HL-60 (cell line): ENCODE measurements at regions not wholly inside any gene's neighbourhood (a gene's known extent, or its start where the extent isn't known, plus 50 kb on each side); places are given as distances from the start of the nearest gene placed in this dataset.

Experiments used
- DNase-seq, 2 experiments: peaks; one replicate each; pipeline ENCODE4 v3.0.0-alpha.2; 2010 to 2020; ENCODE audit warnings: low read depth in 1 of 2, low spot score in 1 of 2
- H3K27ac ChIP-seq: fragments of 250-450 bp; sonication (Bioruptor Pico); replicated peaks from 2 replicates; pipeline ENCODE4 v1.5.1; 2020; ENCODE audit warnings: mild to moderate bottlenecking, moderate library complexity
- H3K27me3 ChIP-seq: fragments of 250-450 bp; sonication (Bioruptor Pico); 2 replicates; pipeline ENCODE4 v1.5.1; 2021; ENCODE audit warnings: mild to moderate bottlenecking, moderate library complexity; ENCODE audit not compliant: insufficient read depth, poor library complexity, severe bottlenecking
- H3K4me3 ChIP-seq: replicated peaks from 2 replicates; pipeline ENCODE4 v1.5.1; 2011; ENCODE audit warnings: mild to moderate bottlenecking, control low read depth, low read length; ENCODE audit not compliant: insufficient read depth
- GABPA ChIP-seq: IDR thresholded peaks from 2 replicates; pipeline ENCODE4 v1.6.1; 2012; ENCODE audit warnings: low read depth
- POLR2AphosphoS5 ChIP-seq: IDR thresholded peaks from 2 replicates; pipeline ENCODE4 v1.6.1; 2012; ENCODE audit warnings: low read depth
- REST ChIP-seq: IDR thresholded peaks from 2 replicates; pipeline ENCODE4 v1.6.1; 2012; ENCODE audit warnings: low read depth; ENCODE audit not compliant: insufficient replicate concordance
- SPI1 ChIP-seq: IDR thresholded peaks from 2 replicates; pipeline ENCODE4 v1.6.1; 2012; ENCODE audit warnings: low read depth, mild to moderate bottlenecking, borderline replicate concordance
- TF ChIP-seq, protein P1 (sequence below): IDR thresholded peaks from one replicate; pipeline ENCODE4 v1.5.1; 2011; ENCODE audit warnings: low read length, control low read depth, inconsistent platforms; ENCODE audit not compliant: insufficient read depth

GRCh38 chr12:114293073-114293472 lies 112.9 kb downstream of the TBX5 start:
- no peaks in the 10 kb centered on the region for H3K27me3 ChIP-seq
- H3K4me3 ChIP-seq: no peak overlapping the region
- TF ChIP-seq GABPA: no peak
- no peak overlapping the region for H3K27ac ChIP-seq
- DNase-seq: no peak

- Histone ChIP-seq H3K27ac (no peak overlapping the region), H3K4me3 (no peak overlapping the region), H3K27me3 (no peaks in the 10 kb centered on the region)
- no peak for DNase-seq
- no peak for TF ChIP-seq REST
- TF ChIP-seq, protein P1, sequence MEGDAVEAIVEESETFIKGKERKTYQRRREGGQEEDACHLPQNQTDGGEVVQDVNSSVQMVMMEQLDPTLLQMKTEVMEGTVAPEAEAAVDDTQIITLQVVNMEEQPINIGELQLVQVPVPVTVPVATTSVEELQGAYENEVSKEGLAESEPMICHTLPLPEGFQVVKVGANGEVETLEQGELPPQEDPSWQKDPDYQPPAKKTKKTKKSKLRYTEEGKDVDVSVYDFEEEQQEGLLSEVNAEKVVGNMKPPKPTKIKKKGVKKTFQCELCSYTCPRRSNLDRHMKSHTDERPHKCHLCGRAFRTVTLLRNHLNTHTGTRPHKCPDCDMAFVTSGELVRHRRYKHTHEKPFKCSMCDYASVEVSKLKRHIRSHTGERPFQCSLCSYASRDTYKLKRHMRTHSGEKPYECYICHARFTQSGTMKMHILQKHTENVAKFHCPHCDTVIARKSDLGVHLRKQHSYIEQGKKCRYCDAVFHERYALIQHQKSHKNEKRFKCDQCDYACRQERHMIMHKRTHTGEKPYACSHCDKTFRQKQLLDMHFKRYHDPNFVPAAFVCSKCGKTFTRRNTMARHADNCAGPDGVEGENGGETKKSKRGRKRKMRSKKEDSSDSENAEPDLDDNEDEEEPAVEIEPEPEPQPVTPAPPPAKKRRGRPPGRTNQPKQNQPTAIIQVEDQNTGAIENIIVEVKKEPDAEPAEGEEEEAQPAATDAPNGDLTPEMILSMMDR: no peak
- no peak for TF ChIP-seq GABPA
- no peak for TF ChIP-seq POLR2AphosphoS5
- no peak for TF ChIP-seq SPI1
These were observed 114.4 kb downstream of the TBX5 start for GRCh38 chr12:114291389-114292060.

- TF ChIP-seq SPI1 (no peak), GABPA (no peak), POLR2AphosphoS5 (no peak), REST (no peak)
- TF ChIP-seq, protein P1: no peak
- no peak overlapping the region for H3K27ac ChIP-seq
- peaks cover 2% of the 10 kb centered on the region for H3K27me3 ChIP-seq
- no peak overlapping the region for H3K4me3 ChIP-seq
- DNase-seq: no peak
These were observed 118.0 kb downstream of the TBX5 start for GRCh38 chr12:114287821-114288525.

GRCh38 chr12:114286145-114286544 lies 119.8 kb downstream of the TBX5 start:
- TF ChIP-seq GABPA: no peak
- TF ChIP-seq POLR2AphosphoS5: no peak
- TF ChIP-seq REST: no peak
- TF ChIP-seq, protein P1: no peak
- TF ChIP-seq SPI1: no peak
- Histone ChIP-seq H3K27me3 (peaks cover 2% of the 10 kb centered on the region), H3K4me3 (no peak overlapping the region), H3K27ac (no peak overlapping the region)
- no peak for DNase-seq
